ENCODE measurements at regions not wholly inside any gene's neighbourhood (a gene's known extent, or its start where the extent isn't known, plus 50 kb on each side); places are given as distances from the start of the nearest gene placed in this dataset.

GRCh38 chr20:52081066-52081465 is 110.5 kb downstream of the ZFP64 start:
- intact Hi-C loops (cut with DNase I; ENCODE audit: low total_unique reads), result loop anchor here (5.0 kb wide), 1 partner anchor 439 kb away; no protein-coding TSS in a partner anchor
- Histone ChIP-seq H3K9me3 (no peaks in the 10 kb centered on the region), H3K36me3 (peaks cover 0 to 15% (median 9%) of the 10 kb centered on the region in 3 donors), H3K4me1 (no peaks in the 10 kb centered on the region), H3K4me3 (no peak overlapping the region), H3K27ac (no peak overlapping the region), H3K27me3 (no peaks in the 10 kb centered on the region)
- no peak for DNase-seq
- TF ChIP-seq CTCF (IDR thresholded peaks at IDR 0.05), result no peak

- H3K9me3 ChIP-seq, result no peaks in the 10 kb centered on the region
- no peak overlapping the region for H3K4me3 ChIP-seq
- no peaks in the 10 kb centered on the region for H3K4me1 ChIP-seq
- intact Hi-C loops (cut with DNase I; ENCODE audit: low total_unique reads), result no loop called here
- no peak for TF ChIP-seq CTCF (IDR thresholded peaks at IDR 0.05)
- no peak for DNase-seq
- no peaks in the 10 kb centered on the region for H3K27me3 ChIP-seq
- H3K36me3 ChIP-seq, result no peaks in the 10 kb centered on the region
- no peak overlapping the region for H3K27ac ChIP-seq
These were observed 113.3 kb downstream of the ZFP64 start for GRCh38 chr20:52078289-52078688.

GRCh38 chr20:52076164-52076563 is 115.4 kb downstream of the ZFP64 start:
- no peaks in the 10 kb centered on the region for H3K9me3 ChIP-seq
- no peak for DNase-seq
- no peak overlapping the region for H3K27ac ChIP-seq
- H3K36me3 ChIP-seq, result no peaks in the 10 kb centered on the region
- no peaks in the 10 kb centered on the region for H3K27me3 ChIP-seq
- intact Hi-C loops (cut with DNase I; ENCODE audit: low total_unique reads), result no loop called here
- H3K4me3 ChIP-seq, result no peak overlapping the region
- H3K4me1 ChIP-seq, result no peaks in the 10 kb centered on the region
- TF ChIP-seq CTCF (IDR thresholded peaks at IDR 0.05), result no peak

- no peak for DNase-seq
- no peak for TF ChIP-seq CTCF (IDR thresholded peaks at IDR 0.05)
- H3K4me3 ChIP-seq, result no peak overlapping the region
- H3K27me3 ChIP-seq, result no peaks in the 10 kb centered on the region
- no peaks in the 10 kb centered on the region for H3K9me3 ChIP-seq
- H3K4me1 ChIP-seq, result no peaks in the 10 kb centered on the region
- intact Hi-C loops (cut with DNase I; ENCODE audit: low total_unique reads), result no loop called here
- H3K36me3 ChIP-seq, result no peaks in the 10 kb centered on the region
- H3K27ac ChIP-seq, result no peak overlapping the region
These were observed 116.2 kb downstream of the ZFP64 start for GRCh38 chr20:52075400-52075799.

- Histone ChIP-seq H3K27me3 (no peaks in the 10 kb centered on the region), H3K27ac (no peak overlapping the region), H3K4me1 (no peaks in the 10 kb centered on the region), H3K9me3 (no peaks in the 10 kb centered on the region), H3K4me3 (no peak overlapping the region), H3K36me3 (no peaks in the 10 kb centered on the region)
- no peak for TF ChIP-seq CTCF (IDR thresholded peaks at IDR 0.05)
- no peak for DNase-seq
- intact Hi-C loops (cut with DNase I; ENCODE audit: low total_unique reads), result no loop called here
These were observed 120.4 kb downstream of the ZFP64 start for GRCh38 chr20:52071136-52071535.

GRCh38 chr20:52064931-52065330 is 126.6 kb downstream of the ZFP64 start:
- no peaks in the 10 kb centered on the region for H3K4me1 ChIP-seq

More at GRCh38 chr20:52064931-52065330, 126.6 kb downstream of the ZFP64 start:
- no peak overlapping the region for H3K4me3 ChIP-seq
- no peaks in the 10 kb centered on the region for H3K36me3 ChIP-seq
- no peak for DNase-seq
- H3K9me3 ChIP-seq, result no peaks in the 10 kb centered on the region
- no peak overlapping the region for H3K27ac ChIP-seq
- H3K27me3 ChIP-seq, result no peaks in the 10 kb centered on the region
- intact Hi-C loops (cut with DNase I; ENCODE audit: low total_unique reads), result no loop called here
- no peak for TF ChIP-seq CTCF (IDR thresholded peaks at IDR 0.05)
